HG02840 (cell line): ENCODE measurements at regions not wholly inside any gene's neighbourhood (a gene's known extent, or its start where the extent isn't known, plus 50 kb on each side); places are given as distances from the start of the nearest gene placed in this dataset.
"Not testable (repeated sequence)": the region's sequence is repeated elsewhere in the genome, so short reads cannot be mapped to it uniquely, and the experiment has no call there.

Source experiments
- ATAC-seq: cut with Tn5 transposase; IDR thresholded peaks from one replicate; pipeline ENCODE4 v1.9.1; 2021; ENCODE audit warnings: mild to moderate bottlenecking, moderate library complexity, moderate number of reproducible peaks; ENCODE audit not compliant: unreplicated experiment, low FRiP score

GRCh38 chr2:84224121-84224520, 235.0 kb downstream of the SUCLG1 start:
- ATAC-seq, result no peak

- ATAC-seq, result no peak
These were observed 235.9 kb downstream of the SUCLG1 start for GRCh38 chr2:84223191-84223590.

- ATAC-seq, result not testable (repeated sequence)
These were observed 238.0 kb downstream of the SUCLG1 start for GRCh38 chr2:84221102-84221501.

GRCh38 chr2:84217456-84217855, 241.6 kb downstream of the SUCLG1 start:
- ATAC-seq, result no peak

- no peak for ATAC-seq
These were observed 244.6 kb downstream of the SUCLG1 start for GRCh38 chr2:84214455-84214854.

- ATAC-seq, result peak; percentile 77
These were observed 246.3 kb downstream of the SUCLG1 start for GRCh38 chr2:84212611-84213314.

GRCh38 chr2:84209941-84210340, 249.1 kb downstream of the SUCLG1 start:
- no peak for ATAC-seq

- no peak for ATAC-seq
These were observed 254.1 kb downstream of the SUCLG1 start for GRCh38 chr2:84204995-84205394.

- ATAC-seq, result no peak
These were observed 256.9 kb downstream of the SUCLG1 start for GRCh38 chr2:84202166-84202565.

GRCh38 chr2:84201158-84201557, 257.9 kb downstream of the SUCLG1 start:
- no peak for ATAC-seq

GRCh38 chr2:84197901-84198300, 261.2 kb downstream of the SUCLG1 start:
- ATAC-seq, result no peak

GRCh38 chr2:84194949-84195644, 264.0 kb downstream of the SUCLG1 start:
- no peak for ATAC-seq

GRCh38 chr2:84194181-84194580, 264.9 kb downstream of the SUCLG1 start:
- no peak for ATAC-seq

GRCh38 chr2:84187258-84187657, 271.8 kb downstream of the SUCLG1 start:
- ATAC-seq, result no peak

GRCh38 chr2:84181927-84182326, 277.2 kb downstream of the SUCLG1 start:
- no peak for ATAC-seq

- ATAC-seq, result no peak
These were observed 281.3 kb downstream of the SUCLG1 start for GRCh38 chr2:84177733-84178132.

GRCh38 chr2:84175970-84176369, 283.1 kb downstream of the SUCLG1 start:
- ATAC-seq, result no peak

GRCh38 chr2:84175340-84175739, 283.7 kb downstream of the SUCLG1 start:
- no peak for ATAC-seq

- no peak for ATAC-seq
These were observed 286.0 kb downstream of the SUCLG1 start for GRCh38 chr2:84173041-84173440.

GRCh38 chr2:84170979-84171378, 288.1 kb downstream of the SUCLG1 start:
- ATAC-seq, result no peak

GRCh38 chr2:84169871-84170270, 289.2 kb downstream of the SUCLG1 start:
- ATAC-seq, result no peak

GRCh38 chr2:84168552-84168951, 290.5 kb downstream of the SUCLG1 start:
- ATAC-seq, result not testable (repeated sequence)
